ENCODE measurements at regions not wholly inside any gene's neighbourhood (a gene's known extent, or its start where the extent isn't known, plus 50 kb on each side); places are given as distances from the start of the nearest gene placed in this dataset.

- TF ChIP-seq ARNTL (CRISPR knock-in tag; IDR thresholded peaks at IDR 0.05; ENCODE audit: borderline replicate concordance, low read depth) = no peak
- no peak for TF ChIP-seq ZC3H10 (CRISPR knock-in tag; IDR thresholded peaks at IDR 0.05)
- TF ChIP-seq PATZ1 (CRISPR knock-in tag; IDR thresholded peaks at IDR 0.05; ENCODE audit: borderline replicate concordance) = no peak
- no peak for TF ChIP-seq POU6F1 (CRISPR knock-in tag; IDR thresholded peaks at IDR 0.05; ENCODE audit: borderline replicate concordance, low read depth)
- no peak for TF ChIP-seq TCF4 (CRISPR knock-in tag; IDR thresholded peaks at IDR 0.05; ENCODE audit: borderline replicate concordance)
- no peak for TF ChIP-seq TSHZ2 (CRISPR knock-in tag; IDR thresholded peaks at IDR 0.05)
- TF ChIP-seq PPARA (CRISPR knock-in tag; IDR thresholded peaks at IDR 0.05; ENCODE audit: borderline replicate concordance) = no peak
- TF ChIP-seq SNAI2 (CRISPR knock-in tag; IDR thresholded peaks at IDR 0.05) = no peak
- no peak for TF ChIP-seq CSDC2 (CRISPR knock-in tag; IDR thresholded peaks at IDR 0.05)
- no peak for TF ChIP-seq ZNF70 (CRISPR knock-in tag; IDR thresholded peaks at IDR 0.05)
- no peak for TF ChIP-seq OSR1 (CRISPR knock-in tag; IDR thresholded peaks at IDR 0.05)
- ATAC-seq = no peak
These were observed 207.8 kb downstream of the TFEC start for GRCh38 chr7:115822801-115823200.

- ATAC-seq = no peak
- TF ChIP-seq ESRRG (CRISPR knock-in tag; IDR thresholded peaks at IDR 0.05) (no peak), CSDC2 (CRISPR knock-in tag; IDR thresholded peaks at IDR 0.05) (no peak), ISL1 (CRISPR knock-in tag; IDR thresholded peaks at IDR 0.05) (no peak), RARB (CRISPR knock-in tag; IDR thresholded peaks at IDR 0.05) (no peak), PPARA (CRISPR knock-in tag; IDR thresholded peaks at IDR 0.05; ENCODE audit: borderline replicate concordance) (no peak), TCF4 (CRISPR knock-in tag; IDR thresholded peaks at IDR 0.05; ENCODE audit: borderline replicate concordance) (no peak), CSRNP3 (CRISPR knock-in tag; IDR thresholded peaks at IDR 0.05) (no peak), GLIS3 (CRISPR knock-in tag; IDR thresholded peaks at IDR 0.05) (no peak), PATZ1 (CRISPR knock-in tag; IDR thresholded peaks at IDR 0.05; ENCODE audit: borderline replicate concordance) (no peak), BACH2 (CRISPR knock-in tag; IDR thresholded peaks at IDR 0.05; ENCODE audit: borderline replicate concordance) (no peak), POU6F1 (CRISPR knock-in tag; IDR thresholded peaks at IDR 0.05; ENCODE audit: borderline replicate concordance, low read depth) (no peak), SNAI2 (CRISPR knock-in tag; IDR thresholded peaks at IDR 0.05) (no peak), ZNF8 (CRISPR knock-in tag; IDR thresholded peaks at IDR 0.05) (no peak), ZNF565 (CRISPR knock-in tag; conservative IDR thresholded peaks at IDR 0.05; ENCODE audit: low read depth) (no peak), ZFP30 (CRISPR knock-in tag; IDR thresholded peaks at IDR 0.05) (no peak), ZFP3 (CRISPR knock-in tag; IDR thresholded peaks at IDR 0.05) (no peak)
These were observed 208.2 kb downstream of the TFEC start for GRCh38 chr7:115822380-115822779.

Measured in SK-N-SH treated with all-trans-retinoic acid at 6 μM for 48 hours (cell line).